GM23338 (cell line): ENCODE measurements at regions not wholly inside any gene's neighbourhood (a gene's known extent, or its start where the extent isn't known, plus 50 kb on each side); places are given as distances from the start of the nearest gene placed in this dataset.

Source experiments
- POLR2AphosphoS5 ChIP-seq: IDR thresholded peaks from 2 replicates; pipeline ENCODE4 v1.6.1; 2016; ENCODE audit warnings: antibody characterized with exemption, low read depth
- TF ChIP-seq, protein P1 (sequence below), 2 experiments: fragments of 200-600 bp in 1 of 2; sonication (generic) in 1 of 2; conservative IDR thresholded peaks; 2 replicates each; pipeline versions ENCODE4 v1.5.1 to v1.6.1; 2016 to 2017; ENCODE audit warnings: antibody characterized with exemption in 2 of 2, low read depth in 2 of 2, mild to moderate bottlenecking in 2 of 2, moderate library complexity in 1 of 2

DNA sequence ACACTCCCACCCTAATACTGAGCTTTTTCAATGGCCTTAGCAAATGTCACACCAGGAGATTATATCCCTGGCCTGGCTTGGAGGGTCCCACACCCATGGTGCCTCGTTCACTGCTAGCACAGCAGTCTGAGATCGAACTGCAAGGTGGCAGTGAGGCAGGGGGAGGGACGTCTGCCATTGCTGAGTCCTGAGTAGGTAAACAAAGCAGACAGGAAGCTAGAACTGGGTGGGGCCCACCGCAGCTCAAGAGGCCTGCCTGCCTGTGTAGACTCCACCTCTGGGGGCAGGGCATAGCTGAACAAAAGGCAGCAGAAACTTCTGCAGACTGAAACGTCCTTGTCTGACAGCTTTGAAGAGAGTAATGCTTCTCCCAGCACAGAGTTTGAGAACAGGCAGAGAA is 338.9 kb upstream of the MBL2 start:
- TF ChIP-seq POLR2AphosphoS5: no peak
- TF ChIP-seq, protein P1, sequence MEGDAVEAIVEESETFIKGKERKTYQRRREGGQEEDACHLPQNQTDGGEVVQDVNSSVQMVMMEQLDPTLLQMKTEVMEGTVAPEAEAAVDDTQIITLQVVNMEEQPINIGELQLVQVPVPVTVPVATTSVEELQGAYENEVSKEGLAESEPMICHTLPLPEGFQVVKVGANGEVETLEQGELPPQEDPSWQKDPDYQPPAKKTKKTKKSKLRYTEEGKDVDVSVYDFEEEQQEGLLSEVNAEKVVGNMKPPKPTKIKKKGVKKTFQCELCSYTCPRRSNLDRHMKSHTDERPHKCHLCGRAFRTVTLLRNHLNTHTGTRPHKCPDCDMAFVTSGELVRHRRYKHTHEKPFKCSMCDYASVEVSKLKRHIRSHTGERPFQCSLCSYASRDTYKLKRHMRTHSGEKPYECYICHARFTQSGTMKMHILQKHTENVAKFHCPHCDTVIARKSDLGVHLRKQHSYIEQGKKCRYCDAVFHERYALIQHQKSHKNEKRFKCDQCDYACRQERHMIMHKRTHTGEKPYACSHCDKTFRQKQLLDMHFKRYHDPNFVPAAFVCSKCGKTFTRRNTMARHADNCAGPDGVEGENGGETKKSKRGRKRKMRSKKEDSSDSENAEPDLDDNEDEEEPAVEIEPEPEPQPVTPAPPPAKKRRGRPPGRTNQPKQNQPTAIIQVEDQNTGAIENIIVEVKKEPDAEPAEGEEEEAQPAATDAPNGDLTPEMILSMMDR (conservative IDR thresholded peaks at IDR 0.05; ENCODE audit: low read depth in 2 of 2): no peak
